Hepatic stellate cell (primary cell): ENCODE measurements at regions not wholly inside any gene's neighbourhood (a gene's known extent, or its start where the extent isn't known, plus 50 kb on each side); places are given as distances from the start of the nearest gene placed in this dataset.

ENCODE experiments used
- DNase-seq: peaks from one replicate; pipeline ENCODE4 v3.0.0; 2011; ENCODE audit warnings: low spot score

GRCh38 chr9:107683566-107683965, 194.0 kb upstream of the KLF4 start:
- DNase-seq: no peak

DNA sequence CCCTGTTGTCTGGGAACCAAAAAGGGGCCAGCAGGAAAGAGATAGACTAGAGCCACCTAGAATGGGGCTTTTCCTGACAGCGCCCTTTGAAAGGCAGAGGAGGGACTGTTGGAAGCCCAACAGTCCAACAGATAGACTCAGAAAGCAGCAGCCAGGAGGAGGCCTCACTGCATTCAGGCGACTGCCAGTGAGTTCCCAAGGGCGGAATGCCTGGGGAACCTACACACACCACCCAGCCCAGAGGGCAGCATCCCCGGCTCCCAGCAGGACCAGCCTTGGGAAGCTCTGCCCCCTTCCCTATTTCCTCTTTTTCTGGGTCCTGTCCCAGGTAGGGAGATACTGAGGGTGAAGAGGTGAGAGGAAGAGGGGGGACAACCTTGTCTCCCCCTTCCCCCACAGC, 192.4 kb upstream of the KLF4 start:
- DNase-seq: no peak

DNA sequence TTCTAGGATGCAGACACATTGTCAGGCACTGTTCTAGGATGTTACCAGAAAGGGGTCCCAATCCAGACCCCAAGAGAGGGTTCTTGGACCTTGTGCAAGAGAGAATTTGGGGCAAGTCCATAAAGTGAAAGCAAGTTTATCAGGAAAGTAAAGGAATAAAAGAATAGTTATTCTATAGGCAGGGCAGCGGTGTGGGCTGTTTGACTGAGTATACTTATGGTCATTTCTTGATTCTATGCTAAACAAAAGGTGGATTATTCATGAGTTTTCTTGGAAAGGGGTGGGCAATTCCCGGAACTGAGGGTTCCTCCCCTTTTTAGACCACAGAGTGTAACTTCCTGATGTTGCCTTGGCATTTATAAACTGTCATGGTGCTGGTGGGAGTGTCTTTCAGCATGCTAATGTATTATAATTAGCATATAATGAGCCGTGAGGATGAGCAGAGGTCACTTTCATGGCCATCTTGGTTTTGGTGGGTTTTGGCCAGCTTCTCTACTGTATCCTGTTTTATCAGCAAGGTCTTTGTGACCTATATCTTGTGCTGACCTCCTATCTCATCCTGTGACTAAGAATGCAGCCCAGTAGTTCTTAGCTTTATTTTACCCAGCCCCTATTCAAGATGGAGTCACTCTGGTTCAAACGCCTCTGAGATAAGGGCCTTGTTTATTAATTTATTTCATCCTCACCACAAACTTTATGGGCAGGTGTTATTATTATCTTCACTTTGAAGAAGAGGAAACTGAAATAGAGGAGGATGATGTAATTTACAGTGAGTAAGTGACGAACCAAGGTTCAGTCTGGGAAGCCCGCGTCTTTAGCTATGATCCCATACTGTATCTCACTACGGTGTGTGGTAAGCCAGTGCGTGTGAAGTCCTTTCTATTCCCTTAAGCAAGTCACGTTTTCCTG, 186.0 kb upstream of the KLF4 start:
- DNase-seq: no peak

DNA sequence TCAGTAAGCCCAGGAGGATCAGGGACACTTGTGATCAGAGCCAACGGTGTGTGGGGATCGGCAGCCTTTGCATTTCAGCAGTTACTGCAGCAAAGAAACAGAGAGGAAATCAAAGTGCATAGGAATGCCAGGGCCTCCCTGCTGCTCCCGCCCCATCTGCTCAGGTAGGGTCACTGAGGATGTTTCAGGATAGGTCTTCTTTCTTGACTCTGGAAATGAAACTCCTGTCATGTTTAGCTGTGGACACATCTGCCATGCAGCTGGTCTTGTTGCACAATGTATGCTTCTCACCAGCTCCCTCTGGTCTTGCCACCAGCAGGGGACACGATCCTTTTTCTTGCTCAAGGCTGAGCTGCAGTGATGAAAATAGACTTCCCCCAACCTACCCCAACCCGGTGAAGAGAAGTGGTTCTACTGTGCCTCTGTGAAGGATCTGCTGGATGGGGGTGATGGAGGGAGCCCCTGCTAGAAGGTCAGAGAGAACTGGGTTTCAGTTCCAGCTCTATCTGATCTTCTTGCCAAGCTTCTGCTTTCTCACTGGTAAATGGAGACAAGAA, 185.2 kb upstream of the KLF4 start:
- DNase-seq: no peak

DNA sequence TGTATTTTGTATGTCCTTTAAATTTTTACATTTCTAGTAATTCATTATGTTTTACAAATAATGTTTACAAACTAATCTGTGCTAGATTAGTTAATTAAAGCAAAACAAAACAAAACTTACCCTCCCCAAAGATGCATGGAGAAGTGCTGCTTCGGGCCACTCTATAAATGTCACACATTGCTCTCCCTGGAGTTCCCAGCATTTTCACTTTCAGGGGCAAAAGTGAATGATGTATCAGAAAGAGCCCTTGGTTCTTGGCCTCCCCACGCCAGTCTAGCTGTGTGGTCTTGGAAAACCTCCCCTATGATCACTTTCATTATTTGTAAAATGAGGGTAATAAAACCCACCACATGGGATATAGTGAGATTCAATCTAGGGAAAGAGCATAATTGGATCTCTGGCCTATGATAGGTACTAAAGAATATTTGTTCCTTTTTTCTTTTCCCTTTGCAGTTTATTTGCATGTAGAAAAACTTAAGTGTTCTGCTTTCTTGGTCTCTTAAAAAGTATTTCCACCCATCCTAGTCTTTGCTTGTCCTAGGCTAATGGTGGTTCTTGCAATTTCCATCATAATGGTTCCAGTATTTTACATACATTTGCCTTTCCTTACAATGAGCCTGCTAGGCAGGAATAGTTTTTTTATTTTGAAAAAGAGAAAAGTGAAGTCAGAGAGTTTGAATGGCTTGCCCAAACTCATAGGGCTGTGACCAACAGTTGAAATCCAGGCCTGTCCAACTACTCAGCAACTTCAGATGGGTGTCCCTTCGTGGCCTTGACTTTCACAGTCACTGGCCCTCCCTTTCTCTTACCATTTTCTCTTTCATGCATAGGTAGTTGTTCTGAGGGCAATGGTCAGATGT, 184.5 kb upstream of the KLF4 start:
- no peak for DNase-seq

GRCh38 chr9:107671588-107671987, 182.0 kb upstream of the KLF4 start:
- DNase-seq: no peak

- no peak for DNase-seq
Measured at GRCh38 chr9:107669422-107669821, 179.9 kb upstream of the KLF4 start.

DNA sequence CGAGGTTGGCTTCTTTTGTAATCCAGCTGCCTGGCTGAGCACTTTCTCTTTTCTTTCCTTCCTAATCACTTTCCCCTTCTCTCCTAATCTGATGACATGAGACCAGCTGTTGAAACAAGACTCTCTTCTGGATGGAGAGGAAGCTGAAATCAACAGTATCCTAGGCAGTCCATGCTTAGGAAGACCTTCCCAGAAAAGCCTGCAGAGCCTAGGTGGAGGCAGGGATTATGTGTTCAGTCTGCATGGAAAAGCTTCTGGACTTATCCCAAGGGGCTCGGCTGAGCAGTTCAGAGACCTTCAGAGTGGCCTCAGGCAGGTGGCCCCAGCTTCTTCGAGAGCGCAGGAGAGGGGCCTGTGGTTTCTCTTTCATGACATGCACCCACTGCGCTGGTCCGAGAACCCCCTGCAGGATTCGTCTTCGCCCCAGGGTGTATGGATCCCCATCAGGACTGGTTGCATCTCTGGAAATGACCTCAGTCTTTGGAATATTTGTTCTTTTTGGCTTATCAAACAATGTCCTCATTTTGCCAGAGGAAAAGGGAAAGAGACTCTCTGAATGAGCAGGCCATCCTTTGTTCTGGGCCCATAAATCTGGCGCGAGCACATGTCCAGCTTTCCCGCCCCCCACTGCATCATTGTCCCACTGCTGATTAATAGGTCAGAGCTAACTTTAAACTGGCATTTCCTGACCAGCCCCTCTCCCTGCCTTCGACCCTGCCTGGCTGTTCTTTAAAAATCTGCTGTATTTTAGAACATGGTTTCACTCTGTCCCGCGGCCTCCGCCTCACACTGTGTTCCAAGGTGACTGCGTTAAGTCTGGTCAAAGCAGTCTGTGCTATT, 177.9 kb upstream of the KLF4 start:
- no peak for DNase-seq

- DNase-seq: no peak
Measured at GRCh38 chr9:107665057-107665456, 175.5 kb upstream of the KLF4 start.

DNA sequence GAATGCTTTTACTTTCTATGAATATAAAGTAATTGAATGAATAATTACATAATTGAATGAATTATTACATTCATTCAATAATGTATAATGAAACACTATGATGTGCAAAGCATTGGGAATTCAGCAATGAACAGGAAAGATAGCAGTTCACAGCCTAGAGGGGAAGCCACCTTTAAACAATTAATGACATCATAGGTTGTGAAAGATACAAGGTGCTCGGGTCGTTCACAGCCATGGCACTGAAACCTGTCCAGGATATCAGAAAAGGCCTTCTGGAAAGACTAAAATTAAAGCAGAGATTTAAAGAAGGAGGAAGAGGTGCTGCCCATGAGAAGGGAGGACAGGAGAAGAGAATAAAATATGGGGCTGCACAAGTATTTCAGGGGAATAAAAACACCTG, 171.4 kb upstream of the KLF4 start:
- no peak for DNase-seq

DNA sequence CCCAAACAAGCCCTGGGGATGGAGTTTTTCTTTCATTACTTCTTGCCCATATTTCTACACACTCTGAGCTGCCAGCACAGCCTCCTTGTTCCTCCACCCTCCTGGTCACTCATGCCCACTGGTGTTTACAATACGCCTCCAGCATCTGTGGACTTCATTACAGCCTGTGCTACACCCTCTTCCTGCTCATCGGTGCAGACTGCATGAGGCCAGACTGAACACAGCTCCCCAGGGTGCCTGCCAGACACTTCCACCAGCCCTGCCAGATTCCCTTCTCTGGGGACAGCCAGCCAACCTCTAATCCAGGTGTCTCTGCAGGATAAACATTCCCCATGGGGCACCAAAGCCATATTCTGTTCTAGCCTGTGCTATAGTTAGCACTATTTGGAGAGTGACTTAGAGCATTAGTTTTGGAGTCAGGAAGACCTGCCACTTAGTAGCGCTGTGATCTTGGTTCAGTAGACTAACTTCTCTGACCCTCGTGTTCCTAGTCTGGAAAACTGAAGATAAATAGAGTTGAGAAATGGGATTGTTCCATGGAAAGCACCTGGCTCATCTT, 163.8 kb upstream of the KLF4 start:
- no peak for DNase-seq

- no peak for DNase-seq
Measured at GRCh38 chr9:107650995-107651394, 161.4 kb upstream of the KLF4 start.

GRCh38 chr9:107650321-107650720, 160.8 kb upstream of the KLF4 start:
- DNase-seq: peak; percentile 26

DNA sequence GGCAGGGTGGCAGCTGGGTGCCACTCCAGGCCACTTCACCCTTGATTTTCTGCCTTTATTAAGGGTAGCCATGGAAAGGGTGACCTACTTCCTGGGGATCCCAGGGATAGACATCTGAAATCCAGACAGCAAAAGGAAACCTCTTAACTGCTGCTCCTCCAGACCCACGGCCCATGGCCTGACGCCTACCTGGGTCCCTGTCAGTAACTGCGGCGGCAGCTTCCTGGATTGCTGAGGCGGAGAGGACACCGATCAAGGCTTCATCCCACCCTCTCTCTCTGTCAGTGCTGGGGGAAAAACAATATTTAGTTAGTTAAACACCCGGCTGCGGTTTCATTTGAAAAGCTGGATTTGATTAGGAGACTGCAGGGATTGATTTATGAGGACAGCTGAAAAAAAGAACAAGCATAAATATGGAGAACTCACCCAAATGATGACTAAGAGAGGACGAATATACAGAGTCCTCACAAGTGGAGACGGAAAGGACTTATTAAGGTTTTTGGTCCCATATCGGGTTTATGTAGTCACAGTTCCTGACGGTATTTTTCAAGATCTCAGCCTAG, 158.7 kb upstream of the KLF4 start:
- DNase-seq: no peak

- DNase-seq: no peak
Measured at GRCh38 chr9:107647611-107648010, 158.0 kb upstream of the KLF4 start.

GRCh38 chr9:107647141-107647540, 157.6 kb upstream of the KLF4 start:
- DNase-seq: no peak

DNA sequence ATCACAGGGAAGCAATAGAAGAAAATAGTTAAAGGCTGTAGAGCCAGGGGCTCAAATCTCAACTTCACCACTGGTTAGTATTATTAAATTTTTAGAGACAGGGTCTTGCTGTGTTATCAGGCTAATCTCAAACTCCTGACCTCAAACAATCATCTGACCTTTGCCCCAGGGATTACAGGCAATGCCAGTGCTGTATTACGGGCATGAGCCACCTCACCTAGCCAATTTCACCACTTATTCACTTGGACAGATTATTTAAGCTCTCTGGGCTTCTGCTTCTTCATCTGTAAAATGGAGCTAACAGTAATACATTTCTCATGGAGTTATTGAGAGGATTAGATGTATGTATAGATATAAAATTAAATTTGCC, 155.9 kb upstream of the KLF4 start:
- no peak for DNase-seq

DNA sequence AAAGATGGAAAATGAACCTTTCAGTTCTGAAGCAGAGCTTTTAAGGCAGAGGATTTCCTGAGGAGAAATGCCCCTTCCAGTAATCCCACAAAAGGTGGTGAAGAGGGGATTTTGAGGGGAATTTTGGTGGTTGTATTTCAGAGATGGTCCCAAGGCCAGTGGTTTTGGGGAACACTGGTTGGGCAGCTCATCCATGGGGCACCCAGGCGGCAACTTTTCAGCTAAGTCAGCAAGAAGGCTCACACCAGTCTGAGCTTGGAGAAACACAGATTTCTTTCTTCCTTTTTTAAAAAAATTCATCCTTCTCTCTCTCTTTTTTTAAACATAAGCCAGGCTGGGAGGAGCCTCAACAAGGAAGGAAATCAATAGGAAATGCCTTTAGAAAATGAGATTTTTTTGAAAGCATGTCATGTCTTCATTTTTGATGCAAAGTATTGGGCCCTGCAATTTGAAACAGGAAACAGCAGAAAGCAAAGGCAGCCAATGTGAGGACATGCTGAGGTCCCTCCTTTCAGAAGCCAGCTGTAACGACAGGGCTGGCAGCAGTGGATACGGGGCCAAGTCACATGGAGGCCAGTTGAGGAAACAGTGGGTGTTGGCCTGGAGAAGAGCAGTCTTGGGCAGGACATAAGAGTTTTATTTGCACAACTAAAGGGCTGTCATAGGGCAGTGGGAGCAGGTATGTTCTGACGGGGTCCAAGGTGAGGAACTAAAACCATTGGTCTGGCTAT, 155.3 kb upstream of the KLF4 start:
- DNase-seq: no peak

DNA sequence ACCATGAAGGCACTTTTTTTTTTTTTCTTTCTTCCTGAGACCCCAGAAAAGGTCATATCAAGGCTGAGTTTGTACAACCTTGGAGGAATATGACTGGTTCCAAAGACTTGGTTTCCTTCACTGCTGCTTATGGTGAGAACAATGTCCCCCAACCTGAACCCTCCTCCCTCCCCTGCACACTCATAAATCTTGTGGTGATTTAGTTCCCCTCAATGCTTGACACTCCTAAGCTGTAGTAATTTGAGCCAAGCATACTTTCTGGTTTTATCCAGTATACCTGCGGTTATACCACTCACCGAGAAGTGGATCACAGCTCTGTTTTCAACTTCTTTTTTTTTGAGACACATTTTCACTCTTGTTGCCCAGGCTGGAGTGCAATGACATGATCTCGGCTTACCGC, 149.9 kb upstream of the KLF4 start:
- no peak for DNase-seq

DNA sequence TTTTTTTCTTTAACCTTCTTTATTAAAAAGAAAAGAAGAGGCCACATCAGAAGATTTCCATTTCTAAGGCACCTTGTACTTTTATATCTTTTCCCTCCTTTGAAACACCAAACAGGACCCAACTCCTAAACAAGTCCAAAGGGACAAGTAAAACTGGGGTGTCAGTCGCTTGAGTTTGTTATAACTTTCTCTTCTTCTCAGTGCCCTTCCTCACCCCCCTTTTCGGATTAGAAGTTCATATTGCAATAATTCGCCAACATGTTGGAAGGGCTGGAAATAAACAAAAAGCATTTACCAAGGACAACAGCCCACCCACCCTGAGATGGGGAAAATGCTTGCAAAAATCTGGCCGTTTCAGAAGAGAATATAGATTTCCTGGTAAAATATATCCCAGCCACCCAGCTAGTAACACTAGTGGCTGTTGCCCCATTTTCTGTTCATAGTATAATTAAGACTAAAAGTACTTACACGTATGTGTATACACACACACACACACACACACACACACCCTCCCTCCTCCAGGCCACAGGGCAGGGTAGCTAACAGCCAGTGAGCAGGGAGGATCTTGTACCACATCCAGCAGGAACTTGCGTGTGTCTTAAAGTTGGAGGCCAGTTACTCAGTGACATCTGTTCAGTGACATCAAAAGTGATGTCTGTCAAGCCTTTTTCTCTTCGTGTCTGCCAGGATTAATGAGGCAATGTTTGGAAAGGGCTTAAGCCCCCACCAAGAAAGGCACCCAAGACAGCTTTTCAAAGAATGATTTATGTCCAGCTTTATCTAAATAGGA, 149.1 kb upstream of the KLF4 start:
- peak; percentile 84 for DNase-seq
